SK-MEL-5 (cell line): ENCODE measurements at regions not wholly inside any gene's neighbourhood (a gene's known extent, or its start where the extent isn't known, plus 50 kb on each side); places are given as distances from the start of the nearest gene placed in this dataset.
"Not testable (repeated sequence)": the region's sequence is repeated elsewhere in the genome, so short reads cannot be mapped to it uniquely, and the experiment has no call there.

ENCODE experiments used
- DNase-seq: peaks from one replicate; pipeline ENCODE4 v3.0.0-alpha.2; 2016; ENCODE audit warnings: low read depth, low spot score
- in situ Hi-C: cut with HindIII; loops from 2 replicates; pipeline ENCODE4 v1.10.0; 2016; ENCODE audit warnings: low sequenced_read_pairs, high pct_unique_total_duplicates, low pct_unique_long_range_greater_than_20kb

DNA sequence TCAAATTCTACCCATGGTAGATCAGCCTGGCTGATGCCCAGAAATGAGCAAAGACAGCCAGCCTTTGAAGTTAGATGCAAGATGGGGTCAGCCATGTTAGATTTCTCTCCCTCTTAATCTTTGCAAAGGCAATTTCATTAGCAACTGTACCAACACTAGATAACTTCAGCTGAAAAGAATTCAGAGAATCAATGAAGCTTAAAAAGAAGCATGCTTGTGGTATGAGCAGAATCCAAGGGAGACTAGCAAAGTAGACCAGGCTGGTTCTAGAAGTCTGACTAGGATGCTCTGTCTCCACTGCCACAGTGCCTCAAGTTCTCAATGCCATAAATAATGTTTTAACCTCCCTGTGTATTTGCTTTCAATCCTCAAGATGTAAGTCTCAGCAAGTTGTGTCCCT, 247.3 kb downstream of the SLC7A11 start:
- no peak for DNase-seq

DNA sequence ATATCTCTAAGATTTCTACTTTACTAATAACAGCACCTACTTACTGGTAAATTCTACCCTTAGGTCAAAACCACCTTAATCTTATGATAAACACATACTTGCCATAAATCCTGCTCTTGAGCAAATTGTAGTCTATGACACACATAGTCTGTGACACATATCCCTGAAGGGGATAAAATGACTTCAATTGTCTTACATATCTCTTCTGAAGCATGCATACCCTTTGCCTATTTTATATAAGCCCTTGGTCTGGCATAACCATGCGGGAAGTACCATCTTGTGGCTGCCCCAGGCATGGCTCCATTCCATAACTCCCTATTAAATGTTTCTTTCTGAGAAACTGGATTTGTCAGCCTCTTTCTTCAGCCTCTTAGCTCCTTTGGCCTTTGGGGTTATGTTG, 248.9 kb downstream of the SLC7A11 start:
- DNase-seq: peak; percentile 7
- in situ Hi-C loops: no loop called here

More for the DNA sequence above, 247.3 kb downstream of the SLC7A11 start:
- in situ Hi-C loops: no loop called here

DNA sequence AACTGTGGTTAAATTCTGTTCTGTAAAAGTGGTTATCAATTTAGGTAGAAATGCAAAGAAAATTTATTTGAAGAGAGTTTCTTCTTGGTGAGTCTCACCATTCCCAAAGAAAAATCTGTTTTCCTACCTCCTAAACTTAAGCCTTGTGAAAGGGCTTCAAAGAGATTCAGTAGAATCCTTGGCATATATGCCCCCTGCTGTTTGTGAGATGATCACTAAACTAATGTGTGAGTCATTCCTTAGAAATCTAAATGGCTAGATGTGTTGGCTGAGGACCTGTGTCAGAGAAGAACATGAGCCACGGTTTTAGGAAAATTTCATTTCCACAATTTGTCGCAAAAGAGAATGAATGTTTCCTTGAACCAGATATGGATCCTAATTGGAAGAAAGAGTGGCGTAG, 260.9 kb downstream of the SLC7A11 start:
- in situ Hi-C loops: no loop called here
- peak; percentile 44 for DNase-seq

GRCh38 chr4:137980641-137981040, 261.5 kb downstream of the SLC7A11 start:
- no peak for DNase-seq
- in situ Hi-C loops: no loop called here

- in situ Hi-C loops: no loop called here
- DNase-seq: no peak
Observed at GRCh38 chr4:137979938-137980337, 262.2 kb downstream of the SLC7A11 start.

DNA sequence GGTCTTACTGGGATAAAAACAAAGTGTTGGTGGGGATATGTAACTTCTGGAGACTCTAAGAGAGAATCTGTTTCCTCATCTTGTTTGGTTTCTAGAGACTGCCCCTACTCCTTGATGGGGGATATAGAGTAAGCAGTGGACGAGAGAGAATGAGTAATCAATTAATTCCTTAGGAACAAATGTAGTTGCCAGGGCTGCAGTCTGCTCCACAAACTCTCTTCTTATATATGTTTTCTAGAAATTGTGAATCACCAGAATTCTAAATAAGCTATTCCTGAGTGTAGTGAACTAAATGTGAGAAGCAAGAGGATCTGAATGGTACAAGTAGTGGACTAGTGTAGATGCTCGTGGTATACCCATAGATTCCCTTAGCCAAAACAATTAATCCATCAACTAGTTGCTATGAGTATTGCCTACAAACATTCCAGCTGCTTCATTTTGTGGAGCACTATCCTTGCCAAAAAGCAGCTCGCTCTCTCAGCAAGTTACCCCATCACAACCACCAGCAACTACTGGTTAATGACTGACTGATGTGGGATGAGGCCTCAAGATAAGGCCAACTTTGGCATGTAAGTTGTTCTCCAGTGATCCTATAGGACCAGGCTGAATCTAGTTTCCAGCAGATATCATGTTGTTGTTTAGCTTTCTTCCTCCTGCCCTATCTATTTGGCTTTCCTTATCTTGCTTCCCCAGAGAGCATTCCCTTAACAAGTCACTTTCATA, 273.0 kb downstream of the SLC7A11 start:
- in situ Hi-C loops: no loop called here

DNA sequence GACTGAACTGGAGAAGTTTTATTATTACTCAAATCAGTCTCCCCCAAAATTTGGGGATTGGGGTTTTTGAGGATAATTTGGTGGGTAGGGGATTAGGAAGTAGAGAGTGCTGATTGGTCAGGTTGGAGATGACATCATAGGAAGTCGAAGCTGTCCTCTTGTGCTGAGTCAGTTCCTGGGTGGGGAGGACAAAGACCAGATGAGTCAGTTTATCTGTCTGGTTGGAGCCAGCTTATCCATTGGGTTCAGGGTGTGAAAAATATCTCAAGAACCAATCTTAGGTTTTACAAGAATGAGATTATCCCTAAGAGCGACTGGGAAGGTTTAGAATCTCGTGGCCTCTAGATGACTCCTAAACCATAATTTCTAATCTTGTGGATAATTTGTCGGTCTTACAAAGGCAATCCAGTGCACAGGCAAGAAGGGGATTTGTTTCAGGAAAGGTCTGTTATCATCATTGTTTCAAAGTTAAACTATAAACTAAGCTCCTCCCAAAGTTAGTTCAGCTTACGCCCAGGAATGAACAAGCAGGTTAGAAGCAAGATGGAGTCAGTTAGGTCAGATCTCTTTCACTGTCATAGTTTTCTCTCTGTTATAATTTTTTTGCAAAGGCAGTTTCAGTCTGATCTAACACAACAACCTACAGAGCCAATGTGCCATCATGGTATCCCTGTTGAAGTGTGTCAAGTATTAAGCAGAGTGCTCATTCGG, 274.5 kb downstream of the SLC7A11 start:
- no peak for DNase-seq
- in situ Hi-C loops: no loop called here

More for the DNA sequence above, 273.0 kb downstream of the SLC7A11 start:
- DNase-seq: no peak

GRCh38 chr4:137966504-137966903, 275.6 kb downstream of the SLC7A11 start:
- no peak for DNase-seq
- in situ Hi-C loops: no loop called here

- in situ Hi-C loops: no loop called here
Observed at GRCh38 chr4:137961051-137961438, 281.1 kb downstream of the SLC7A11 start.

DNA sequence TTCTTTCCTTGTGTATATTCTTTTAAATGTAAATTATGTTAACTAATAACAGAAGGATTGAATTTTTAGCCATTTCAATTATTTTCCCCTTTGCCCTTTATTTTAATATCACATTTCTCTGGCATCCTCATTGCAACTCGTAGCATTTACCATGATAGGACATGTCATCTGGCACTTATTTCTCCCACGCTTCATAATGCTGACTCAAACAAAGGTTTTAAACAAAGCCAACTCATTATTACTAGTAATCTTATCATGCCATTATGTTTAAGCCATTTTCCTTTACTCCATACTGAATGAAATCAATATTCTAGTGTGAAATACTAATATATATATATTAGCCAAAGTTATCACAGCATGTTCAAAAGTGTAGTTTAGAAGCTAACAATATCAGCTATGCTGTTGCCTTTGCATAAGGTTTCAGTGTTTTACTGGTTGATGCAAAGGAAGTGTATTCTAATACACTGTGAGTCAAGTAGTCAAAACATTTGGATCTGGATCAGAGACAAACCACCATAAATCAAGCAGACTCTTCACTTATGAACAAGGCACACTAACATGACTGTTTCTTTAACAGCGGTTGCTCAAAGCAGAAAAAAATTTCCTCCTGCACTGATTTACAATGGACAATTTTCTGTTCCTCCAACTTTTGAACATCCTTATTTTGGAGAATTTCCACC, 281.6 kb downstream of the SLC7A11 start:
- in situ Hi-C loops: no loop called here
- DNase-seq: peak; percentile 52

More at GRCh38 chr4:137961051-137961438, 281.1 kb downstream of the SLC7A11 start:
- peak; percentile 87 for DNase-seq

GRCh38 chr4:137957806-137958205, 284.3 kb downstream of the SLC7A11 start:
- DNase-seq: no peak
- in situ Hi-C loops: no loop called here

DNA sequence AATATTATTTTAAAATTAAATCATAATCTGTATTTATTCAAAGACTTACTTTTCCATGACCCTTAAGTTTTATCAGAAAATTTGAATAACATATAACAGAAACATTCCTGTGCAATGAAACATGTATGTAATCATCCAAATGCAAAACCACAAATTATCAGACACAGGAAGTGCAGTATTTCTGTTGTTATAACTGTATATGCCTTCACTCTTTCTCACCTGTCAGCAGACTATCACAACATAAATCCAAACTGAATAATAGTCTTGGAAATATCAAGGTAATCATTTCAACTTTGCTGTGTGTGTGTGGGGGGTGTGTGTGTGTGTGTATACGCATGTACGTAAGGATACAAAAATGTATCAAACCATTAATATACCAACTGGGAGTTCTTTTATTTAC, 285.9 kb downstream of the SLC7A11 start:
- in situ Hi-C loops: no loop called here

GRCh38 chr4:137955595-137955994, 286.6 kb downstream of the SLC7A11 start:
- in situ Hi-C loops: no loop called here

More for the DNA sequence above, 285.9 kb downstream of the SLC7A11 start:
- no peak for DNase-seq

GRCh38 chr4:137952116-137952515, 290.0 kb downstream of the SLC7A11 start:
- peak; percentile 80 for DNase-seq
- in situ Hi-C loops: no loop called here

More at GRCh38 chr4:137955595-137955994, 286.6 kb downstream of the SLC7A11 start:
- DNase-seq: no peak

- in situ Hi-C loops: no loop called here
- DNase-seq: no peak
Observed at GRCh38 chr4:137950286-137950685, 291.9 kb downstream of the SLC7A11 start.

DNA sequence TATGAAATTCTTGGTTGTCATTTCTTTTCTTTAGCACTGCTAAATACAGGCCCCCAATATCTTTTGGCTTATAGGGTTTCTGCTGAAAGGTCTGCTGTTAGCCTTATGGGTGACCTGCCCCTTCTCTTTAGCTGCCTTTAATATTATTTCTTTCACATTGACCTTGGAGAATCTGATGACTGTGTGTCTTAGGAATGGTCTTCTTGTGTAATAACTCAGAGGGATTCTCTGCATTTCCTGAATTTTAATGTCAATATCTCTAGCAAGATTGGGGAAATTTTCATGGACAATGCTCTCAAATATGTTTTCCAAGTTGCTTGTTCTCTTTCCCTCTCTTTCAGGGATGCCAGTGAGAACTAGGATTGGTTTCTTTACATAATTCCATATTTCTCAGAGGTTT, 292.4 kb downstream of the SLC7A11 start:
- in situ Hi-C loops: no loop called here
- no peak for DNase-seq

DNA sequence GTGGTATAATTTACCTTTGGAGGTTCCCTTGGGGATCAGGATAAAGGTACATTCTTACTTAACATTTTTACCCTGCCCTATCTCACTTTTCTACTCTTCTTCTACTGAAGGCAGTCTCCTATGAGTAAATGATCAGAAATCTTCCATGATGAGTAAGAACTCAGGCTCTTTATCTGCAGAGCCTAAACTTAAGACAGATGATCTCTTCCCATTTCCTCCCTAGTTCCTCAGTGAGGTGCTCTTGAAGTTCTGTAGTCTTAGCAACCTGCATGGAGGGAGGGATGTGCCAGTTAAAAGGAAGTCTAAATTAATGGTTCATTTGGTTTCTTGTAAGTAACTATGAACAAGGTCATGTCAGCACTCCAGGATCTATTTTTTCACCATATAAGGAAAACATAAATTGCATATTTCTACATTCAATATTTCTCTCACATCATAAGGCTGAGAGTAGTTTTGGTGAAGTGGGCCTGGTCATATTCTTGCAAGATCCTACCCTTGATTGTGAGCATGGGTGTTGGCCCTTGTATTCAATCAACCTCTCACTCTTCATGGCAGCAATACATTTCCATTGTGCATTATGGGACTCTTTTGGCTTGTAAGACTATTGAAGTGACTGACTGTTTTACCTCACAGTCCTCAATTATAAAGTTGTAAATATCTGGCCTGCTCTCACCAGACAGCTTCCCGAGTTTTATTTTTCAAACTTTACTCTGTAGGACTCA, 295.5 kb downstream of the SLC7A11 start:
- DNase-seq: no peak
- in situ Hi-C loops: no loop called here

GRCh38 chr4:137942815-137943214, 299.3 kb downstream of the SLC7A11 start:
- DNase-seq, in situ Hi-C loops: not testable (repeated sequence)
